Caco-2 (cell line): ENCODE measurements at regions not wholly inside any gene's neighbourhood (a gene's known extent, or its start where the extent isn't known, plus 50 kb on each side); places are given as distances from the start of the nearest gene placed in this dataset.

ENCODE experiments used
- BruUV-seq: library from RNA; stranded (reverse); fragments of 400-500 nt; replicated peaks from 2 replicates; lab custom pipeline; 2021; lab: Mats Ljungman, UMichigan
- CTCF ChIA-PET: fragments of 300-600 bp; sonication (Branson Sonifier 250); formaldehyde crosslinking; loops from one replicate; lab custom pipeline; 2022; ENCODE audit warnings: antibody characterized with exemption; lab: Charles Lee
- POLR2A ChIA-PET: fragments of 300-600 bp; sonication (Branson Sonifier 250); formaldehyde crosslinking; loops from one replicate; lab custom pipeline; 2022; ENCODE audit warnings: antibody characterized with exemption; lab: Charles Lee
- DNase-seq, 2 experiments: peaks; one replicate each; pipeline versions ENCODE4 v3.0.0 to v3.0.0-alpha.2; 2020 to 2022
- H3K27me3 ChIP-seq: replicated peaks from 2 replicates; pipeline ENCODE4 v1.6.0; 2011; ENCODE audit warnings: low read length; ENCODE audit not compliant: control insufficient read depth, insufficient read depth
- H3K36me3 ChIP-seq: 2 replicates; pipeline ENCODE4 v1.5.1; 2011; ENCODE audit warnings: low read length; ENCODE audit not compliant: control insufficient read depth, insufficient read depth
- H3K4me1 ChIP-seq: fragments of 250-450 bp; sonication (Bioruptor Pico); 2 replicates; pipeline ENCODE4 v1.5.1; 2020; ENCODE audit warnings: mild to moderate bottlenecking
- H3K4me3 ChIP-seq: 2 replicates; pipeline ENCODE4 v1.5.1; 2011; ENCODE audit warnings: low read depth, mild to moderate bottlenecking, control low read depth, low read length
- H3K9me3 ChIP-seq: fragments of 250-450 bp; sonication (Bioruptor Pico); 2 replicates; pipeline ENCODE4 v1.5.1; 2020; ENCODE audit warnings: mild to moderate bottlenecking, moderate library complexity
- H3K27ac Mint-ChIP-seq: one replicate; pipeline ENCODE4 v1.8.0; 2022; ENCODE audit warnings: mixed read lengths; ENCODE audit not compliant: unreplicated experiment
- H3K27me3 Mint-ChIP-seq: one replicate; pipeline ENCODE4 v1.8.0; 2022; ENCODE audit warnings: mixed read lengths; ENCODE audit not compliant: insufficient read depth, unreplicated experiment
- H3K36me3 Mint-ChIP-seq: one replicate; pipeline ENCODE4 v1.8.0; 2022; ENCODE audit warnings: mild to moderate bottlenecking, mixed read lengths; ENCODE audit not compliant: insufficient read depth, unreplicated experiment
- H3K4me1 Mint-ChIP-seq: one replicate; pipeline ENCODE4 v1.8.0; 2022; ENCODE audit warnings: low read depth, mixed read lengths; ENCODE audit not compliant: unreplicated experiment
- H3K4me3 Mint-ChIP-seq: one replicate; pipeline ENCODE4 v1.8.0; 2022; ENCODE audit warnings: mild to moderate bottlenecking, moderate library complexity, mixed read lengths; ENCODE audit not compliant: unreplicated experiment
- H3K9me3 Mint-ChIP-seq: one replicate; pipeline ENCODE4 v1.8.0; 2022; ENCODE audit warnings: mixed read lengths; ENCODE audit not compliant: unreplicated experiment
- intact Hi-C: fragments of 100-400 bp; cut with micrococcal nuclease; formaldehyde crosslinking; loops from one replicate; pipeline ENCODE4 v1.10.0; 2022; ENCODE audit not compliant: unreplicated experiment
- TF ChIP-seq, protein P1 (sequence below), 2 experiments: fragments of 200-600 bp in 1 of 2; IDR thresholded peaks; 1 replicate in 1 of 2; 2 replicates in 1 of 2; pipeline versions ENCODE4 v1.5.1 to v1.8.0; 2011 to 2022; ENCODE audit warnings: antibody characterized with exemption in 1 of 2, control low read depth in 1 of 2, inconsistent platforms in 1 of 2, low read depth in 1 of 2, low read length in 1 of 2, mild to moderate bottlenecking in 1 of 2, moderate library complexity in 1 of 2; ENCODE audit not compliant: insufficient read depth in 1 of 2, severe bottlenecking in 1 of 2, unreplicated experiment in 1 of 2

DNA sequence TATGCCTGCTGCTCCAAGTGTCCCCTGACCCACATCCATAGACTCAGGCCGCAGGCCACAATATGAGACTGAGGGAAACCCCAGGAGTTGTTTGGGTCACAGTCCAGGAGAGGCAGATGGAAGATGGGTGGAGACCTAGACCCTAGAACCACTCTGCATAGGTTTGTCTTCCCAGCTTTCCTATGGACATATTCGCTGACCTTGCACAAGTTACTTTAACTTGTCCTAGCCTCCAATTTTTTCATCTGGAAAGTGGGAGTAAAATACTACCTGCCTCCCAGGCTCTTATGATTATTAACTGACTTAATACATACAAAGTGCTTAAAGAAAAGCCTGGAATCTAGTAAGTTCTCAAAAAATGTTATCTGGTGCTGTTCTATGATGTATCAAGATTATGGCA is 157.1 kb upstream of the IFNG-AS1 start:
- H3K27me3 ChIP-seq: no peaks in the 10 kb centered on the region
- BruUV-seq: no TSS peak
- ChIA-PET CTCF (no interaction called here), POLR2A (no interaction called here)
- H3K9me3 ChIP-seq: no peaks in the 10 kb centered on the region
- no peaks in the 10 kb centered on the region for H3K36me3 Mint-ChIP-seq
- TF ChIP-seq, protein P1, sequence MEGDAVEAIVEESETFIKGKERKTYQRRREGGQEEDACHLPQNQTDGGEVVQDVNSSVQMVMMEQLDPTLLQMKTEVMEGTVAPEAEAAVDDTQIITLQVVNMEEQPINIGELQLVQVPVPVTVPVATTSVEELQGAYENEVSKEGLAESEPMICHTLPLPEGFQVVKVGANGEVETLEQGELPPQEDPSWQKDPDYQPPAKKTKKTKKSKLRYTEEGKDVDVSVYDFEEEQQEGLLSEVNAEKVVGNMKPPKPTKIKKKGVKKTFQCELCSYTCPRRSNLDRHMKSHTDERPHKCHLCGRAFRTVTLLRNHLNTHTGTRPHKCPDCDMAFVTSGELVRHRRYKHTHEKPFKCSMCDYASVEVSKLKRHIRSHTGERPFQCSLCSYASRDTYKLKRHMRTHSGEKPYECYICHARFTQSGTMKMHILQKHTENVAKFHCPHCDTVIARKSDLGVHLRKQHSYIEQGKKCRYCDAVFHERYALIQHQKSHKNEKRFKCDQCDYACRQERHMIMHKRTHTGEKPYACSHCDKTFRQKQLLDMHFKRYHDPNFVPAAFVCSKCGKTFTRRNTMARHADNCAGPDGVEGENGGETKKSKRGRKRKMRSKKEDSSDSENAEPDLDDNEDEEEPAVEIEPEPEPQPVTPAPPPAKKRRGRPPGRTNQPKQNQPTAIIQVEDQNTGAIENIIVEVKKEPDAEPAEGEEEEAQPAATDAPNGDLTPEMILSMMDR (IDR thresholded peaks at IDR 0.05; ENCODE audit: insufficient read depth in 1 of 2, low read depth in 1 of 2, low read length in 1 of 2, severe bottlenecking in 1 of 2, unreplicated experiment in 1 of 2): no peak
- H3K4me3 Mint-ChIP-seq: no peak overlapping the region
- H3K9me3 Mint-ChIP-seq: no peaks in the 10 kb centered on the region
- no peak overlapping the region for H3K27ac Mint-ChIP-seq
- intact Hi-C loops: no loop called here
- DNase-seq: no peak
- no peaks in the 10 kb centered on the region for H3K4me1 Mint-ChIP-seq
- no peaks in the 10 kb centered on the region for H3K4me1 ChIP-seq
- H3K36me3 ChIP-seq: no peaks in the 10 kb centered on the region
- H3K27me3 Mint-ChIP-seq: peaks cover 3% of the 10 kb centered on the region
- no peak overlapping the region for H3K4me3 ChIP-seq

DNA sequence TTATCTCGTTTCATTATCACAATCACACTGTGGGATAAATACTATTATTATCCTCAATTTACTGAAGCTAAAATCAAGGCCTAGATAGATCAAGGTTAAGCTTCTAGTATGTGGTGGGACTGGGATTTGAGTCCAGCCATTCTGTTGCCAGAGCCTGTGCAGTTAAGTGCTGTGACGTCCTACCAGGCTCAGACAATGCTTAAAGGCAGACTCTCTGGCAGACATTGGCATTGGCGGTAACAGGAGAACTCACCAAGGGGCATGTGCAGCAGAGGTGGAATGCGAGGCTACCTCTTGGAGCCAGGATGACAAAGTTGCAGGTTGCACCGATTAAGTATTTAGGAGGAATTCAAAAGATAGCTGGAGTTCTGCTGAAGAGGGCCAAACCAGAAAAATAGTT is 155.6 kb upstream of the IFNG-AS1 start:
- no TSS peak for BruUV-seq
- TF ChIP-seq, protein P1 (IDR thresholded peaks at IDR 0.05; ENCODE audit: insufficient read depth in 1 of 2, low read depth in 1 of 2, low read length in 1 of 2, severe bottlenecking in 1 of 2, unreplicated experiment in 1 of 2): no peak
- H3K27me3 Mint-ChIP-seq: peaks cover 3% of the 10 kb centered on the region
- ChIA-PET CTCF (no interaction called here), POLR2A (no interaction called here)
- Histone ChIP-seq H3K36me3 (no peaks in the 10 kb centered on the region), H3K27me3 (no peaks in the 10 kb centered on the region), H3K4me1 (no peaks in the 10 kb centered on the region), H3K9me3 (0 out of 2 replicates have a peak, but pooled peaks cover 3% of the 10 kb centered on the region), H3K4me3 (no peak overlapping the region)
- intact Hi-C loops: no loop called here
- H3K4me1 Mint-ChIP-seq: no peaks in the 10 kb centered on the region
- H3K36me3 Mint-ChIP-seq: no peaks in the 10 kb centered on the region
- no peak overlapping the region for H3K4me3 Mint-ChIP-seq
- H3K9me3 Mint-ChIP-seq: no peaks in the 10 kb centered on the region
- no peak overlapping the region for H3K27ac Mint-ChIP-seq
- no peak for DNase-seq

DNA sequence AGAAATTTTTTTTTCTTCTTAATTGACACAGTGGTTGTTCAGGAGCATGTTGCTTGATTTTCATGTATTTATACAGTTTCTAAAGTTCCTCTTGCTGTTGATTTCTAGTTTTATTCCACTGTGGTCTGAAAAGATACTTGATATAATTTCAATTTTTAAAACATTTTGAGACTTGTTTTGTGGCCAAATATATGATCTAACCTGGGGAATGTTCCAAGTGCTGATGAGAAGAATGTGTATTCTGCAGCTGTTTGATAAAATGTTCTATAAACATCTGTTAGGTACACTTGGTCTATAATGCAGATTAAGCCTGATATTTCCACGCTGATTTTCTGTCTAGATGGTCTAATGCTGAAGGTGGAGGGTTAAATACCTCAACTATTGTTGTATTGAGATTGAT is 151.4 kb upstream of the IFNG-AS1 start:
- no peaks in the 10 kb centered on the region for H3K4me1 ChIP-seq
- no peaks in the 10 kb centered on the region for H3K27me3 ChIP-seq
- Mint-ChIP-seq H3K27ac (no peak overlapping the region), H3K36me3 (no peaks in the 10 kb centered on the region), H3K4me3 (no peak overlapping the region), H3K27me3 (peaks cover under 1% of the 10 kb centered on the region), H3K4me1 (no peaks in the 10 kb centered on the region), H3K9me3 (no peaks in the 10 kb centered on the region)
- H3K36me3 ChIP-seq: no peaks in the 10 kb centered on the region
- DNase-seq: no peak
- ChIA-PET CTCF (no interaction called here), POLR2A (no interaction called here)
- TF ChIP-seq, protein P1 (IDR thresholded peaks at IDR 0.05; ENCODE audit: insufficient read depth in 1 of 2, low read depth in 1 of 2, low read length in 1 of 2, severe bottlenecking in 1 of 2, unreplicated experiment in 1 of 2): no peak
- no peak overlapping the region for H3K4me3 ChIP-seq
- intact Hi-C loops: no loop called here
- no TSS peak for BruUV-seq
- 0 out of 2 replicates have a peak, but pooled peaks cover 3% of the 10 kb centered on the region for H3K9me3 ChIP-seq
